Common myeloid progenitor, CD34-positive (primary cell): ENCODE measurements at regions not wholly inside any gene's neighbourhood (a gene's known extent, or its start where the extent isn't known, plus 50 kb on each side); places are given as distances from the start of the nearest gene placed in this dataset.
"Not testable (repeated sequence)": the region's sequence is repeated elsewhere in the genome, so short reads cannot be mapped to it uniquely, and the experiment has no call there.

ENCODE experiments used
- CTCF ChIA-PET: fragments of 350-600 bp; sonication (Branson Sonifier 250); formaldehyde crosslinking; loops from one replicate; lab custom pipeline; 2021; ENCODE audit warnings: antibody characterized with exemption; lab: Charles Lee
- POLR2A ChIA-PET: fragments of 350-600 bp; sonication (Branson Sonifier 250); formaldehyde crosslinking; loops from one replicate; lab custom pipeline; 2021; ENCODE audit warnings: antibody characterized with exemption; lab: Charles Lee
- DNase-seq, 3 donors: peaks; one replicate each; pipeline versions ENCODE4 v3.0.0 to v3.0.0-alpha.2; 2013
- H3K27ac ChIP-seq, 2 experiments: 1 replicate in 1 of 2; 2 replicates in 1 of 2; pipeline ENCODE4 v1.7.0; 2013; ENCODE audit warnings: inconsistent platforms in 2 of 2, low read length in 2 of 2, mild to moderate bottlenecking in 2 of 2, low read depth in 1 of 2, moderate library complexity in 1 of 2; ENCODE audit not compliant: severe bottlenecking in 2 of 2, insufficient read depth in 1 of 2, poor library complexity in 1 of 2
- H3K27me3 ChIP-seq, 5 experiments: replicated peaks in 2 of 5; 1 replicate in 3 of 5; 2 replicates in 2 of 5; pipeline versions ENCODE4 v1.6.1 to v1.7.0; 2013; ENCODE audit warnings: low read length in 4 of 5, mild to moderate bottlenecking in 2 of 5, moderate library complexity in 2 of 5, inconsistent platforms in 1 of 5; ENCODE audit not compliant: insufficient read depth in 5 of 5, control insufficient read depth in 4 of 5
- H3K36me3 ChIP-seq, 4 experiments: 1 replicate in 2 of 4; 2 replicates in 2 of 4; pipeline versions ENCODE4 v1.6.1 to v1.7.0; 2013; ENCODE audit warnings: low read length in 3 of 4, control low read depth in 1 of 4, mild to moderate bottlenecking in 1 of 4; ENCODE audit not compliant: control insufficient read depth in 4 of 4, insufficient read depth in 4 of 4
- H3K4me1 ChIP-seq, 4 experiments: 1 replicate in 3 of 4; 2 replicates in 1 of 4; pipeline versions ENCODE4 v1.6.1 to v1.7.1; 2013; ENCODE audit warnings: low read length in 3 of 4, mild to moderate bottlenecking in 3 of 4, control low read depth in 1 of 4, inconsistent platforms in 1 of 4, moderate library complexity in 1 of 4; ENCODE audit not compliant: control insufficient read depth in 4 of 4, insufficient read depth in 4 of 4; ENCODE audit errors: control extremely low read depth in 1 of 4
- H3K4me3 ChIP-seq, 7 experiments: 1 replicate in 4 of 7; 2 replicates in 3 of 7; pipeline versions ENCODE4 v1.5.1 to v1.7.0; 2013; ENCODE audit warnings: mild to moderate bottlenecking in 7 of 7, low read length in 6 of 7, moderate library complexity in 6 of 7, inconsistent platforms in 2 of 7, low read depth in 2 of 7, control low read depth in 1 of 7; ENCODE audit not compliant: insufficient read depth in 4 of 7, control insufficient read depth in 1 of 7; ENCODE audit errors: extremely low read depth in 1 of 7
- H3K9me3 ChIP-seq, 5 experiments: 1 replicate in 4 of 5; 2 replicates in 1 of 5; pipeline versions ENCODE4 v1.6.1 to v1.7.1; 2013; ENCODE audit warnings: low read length in 4 of 5, mild to moderate bottlenecking in 2 of 5, inconsistent platforms in 1 of 5, low read depth in 1 of 5, moderate library complexity in 1 of 5; ENCODE audit not compliant: control insufficient read depth in 4 of 5, insufficient read depth in 2 of 5; ENCODE audit errors: control extremely low read depth in 1 of 5
- WGBS: methylation state at CpG from one replicate; pipeline ENCODE4 v1.1.5; 2013; ENCODE audit not compliant: insufficient coverage; 5-methylcytosine and 5-hydroxymethylcytosine counted together

- POLR2A ChIA-PET = no interaction called here
- H3K27ac ChIP-seq = no peak overlapping the region
- WGBS = 92% methylated on average over 3 of the region's 3 CpGs
Observed at GRCh38 chr6:131443014-131443413, 130.0 kb upstream of the ARG1 start.

DNA sequence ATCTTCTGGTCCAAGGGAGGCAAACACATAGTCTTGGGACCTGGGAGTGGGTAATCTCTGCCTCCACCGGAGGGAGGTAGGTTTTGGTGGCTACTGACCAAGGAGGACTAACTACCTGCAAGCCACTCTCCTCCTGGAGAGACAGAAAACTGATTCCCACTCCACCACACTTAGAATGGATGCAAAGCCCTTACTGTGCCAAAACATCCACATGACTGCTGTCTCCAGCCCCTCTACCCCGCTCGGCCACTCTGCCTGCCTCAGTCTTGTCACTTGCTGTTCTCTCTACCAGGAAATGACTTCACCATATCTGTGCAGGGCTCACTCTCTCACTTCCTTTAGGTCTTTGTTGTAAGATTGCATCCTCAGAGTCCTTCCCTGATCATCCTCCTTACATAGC, 129.5 kb upstream of the ARG1 start:
- H3K4me3 ChIP-seq = no peak overlapping the region
- no peaks in the 10 kb centered on the region for H3K4me1 ChIP-seq
- H3K27ac ChIP-seq = no peak overlapping the region
- DNase-seq = no peak
- ChIA-PET POLR2A (no interaction called here), CTCF (no interaction called here)
- H3K36me3 ChIP-seq = no peaks in the 10 kb centered on the region
- H3K9me3 ChIP-seq = no peaks in the 10 kb centered on the region
- 100% methylated on average over 2 of the region's 3 CpGs for WGBS
- H3K27me3 ChIP-seq = no peaks in the 10 kb centered on the region

More at GRCh38 chr6:131443014-131443413, 130.0 kb upstream of the ARG1 start:
- no peak overlapping the region for H3K4me3 ChIP-seq
- H3K9me3 ChIP-seq = no peaks in the 10 kb centered on the region
- no peak for DNase-seq
- H3K36me3 ChIP-seq = no peaks in the 10 kb centered on the region
- H3K4me1 ChIP-seq = no peaks in the 10 kb centered on the region
- CTCF ChIA-PET = no interaction called here
- no peaks in the 10 kb centered on the region for H3K27me3 ChIP-seq

DNA sequence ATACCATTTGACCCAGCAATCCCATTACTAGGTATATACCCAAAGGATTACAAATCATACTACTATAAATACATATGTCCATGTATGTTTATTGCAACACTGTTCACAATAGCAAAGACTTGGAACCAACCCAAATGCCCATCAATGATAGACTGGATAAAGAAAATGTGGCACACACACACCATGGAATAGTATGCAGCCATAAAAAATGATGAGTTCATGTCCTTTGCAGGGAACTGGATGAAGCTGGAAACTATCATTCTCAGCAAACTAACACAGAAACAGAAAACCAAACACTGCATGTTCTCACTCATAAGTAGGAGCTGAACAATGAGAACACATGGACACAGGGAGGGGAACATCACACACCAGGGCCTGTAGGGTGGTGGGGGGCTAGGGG, 127.7 kb upstream of the ARG1 start:
- POLR2A ChIA-PET, H3K27ac ChIP-seq, CTCF ChIA-PET, H3K36me3 ChIP-seq, DNase-seq, H3K4me3 ChIP-seq, H3K4me1 ChIP-seq, H3K27me3 ChIP-seq, H3K9me3 ChIP-seq: not testable (repeated sequence)

GRCh38 chr6:131450861-131451260, 122.2 kb upstream of the ARG1 start:
- H3K4me3 ChIP-seq = no peak overlapping the region
- no peaks in the 10 kb centered on the region for H3K27me3 ChIP-seq
- DNase-seq = no peak
- no peaks in the 10 kb centered on the region for H3K4me1 ChIP-seq
- no peaks in the 10 kb centered on the region for H3K9me3 ChIP-seq
- ChIA-PET CTCF (no interaction called here), POLR2A (no interaction called here)
- H3K27ac ChIP-seq = no peak overlapping the region
- H3K36me3 ChIP-seq = no peaks in the 10 kb centered on the region
- WGBS = 100% methylated on average over 2 of the region's 4 CpGs

GRCh38 chr6:131451321-131452144, 121.5 kb upstream of the ARG1 start:
- WGBS = 100% methylated on average over 3 of the region's 4 CpGs
- Histone ChIP-seq H3K4me3 (no peak overlapping the region), H3K36me3 (no peaks in the 10 kb centered on the region), H3K27me3 (no peaks in the 10 kb centered on the region), H3K9me3 (no peaks in the 10 kb centered on the region), H3K4me1 (no peaks in the 10 kb centered on the region), H3K27ac (no peak overlapping the region)
- no peak for DNase-seq
- POLR2A ChIA-PET = no interaction called here
- CTCF ChIA-PET = interaction anchor here (1.0 kb wide), 1 partner anchor 11 kb away, joined by 3 read pairs; no protein-coding TSS in a partner anchor

DNA sequence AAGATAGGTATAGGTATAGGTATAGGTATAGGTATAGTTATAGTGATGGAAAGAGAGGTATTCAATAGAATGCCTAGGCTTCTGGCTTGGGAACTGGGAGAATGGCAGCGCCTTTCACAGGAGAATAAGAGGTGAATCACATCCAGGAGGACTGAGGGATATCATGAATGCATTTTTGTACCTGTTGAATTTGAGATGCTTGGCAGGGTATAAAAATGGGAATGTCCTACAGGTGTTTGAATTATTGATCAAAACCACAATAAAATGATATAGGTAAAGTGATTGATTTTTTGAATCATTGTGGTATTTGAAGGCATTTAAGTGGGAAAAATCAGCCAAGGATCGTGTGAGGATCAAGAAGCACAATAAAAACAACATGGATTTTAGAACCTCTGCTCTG, 119.2 kb upstream of the ARG1 start:
- ChIA-PET POLR2A (no interaction called here), CTCF (interaction anchor here (1.5 kb wide), 1 partner anchor 16 kb away, joined by 3 read pairs; no protein-coding TSS in a partner anchor)
- Histone ChIP-seq H3K9me3 (no peaks in the 10 kb centered on the region), H3K4me1 (no peaks in the 10 kb centered on the region), H3K4me3 (no peak overlapping the region), H3K27me3 (no peaks in the 10 kb centered on the region), H3K27ac (no peak overlapping the region), H3K36me3 (no peaks in the 10 kb centered on the region)
- DNase-seq = no peak
- 72% methylated on average over 2 of the region's 2 CpGs for WGBS

DNA sequence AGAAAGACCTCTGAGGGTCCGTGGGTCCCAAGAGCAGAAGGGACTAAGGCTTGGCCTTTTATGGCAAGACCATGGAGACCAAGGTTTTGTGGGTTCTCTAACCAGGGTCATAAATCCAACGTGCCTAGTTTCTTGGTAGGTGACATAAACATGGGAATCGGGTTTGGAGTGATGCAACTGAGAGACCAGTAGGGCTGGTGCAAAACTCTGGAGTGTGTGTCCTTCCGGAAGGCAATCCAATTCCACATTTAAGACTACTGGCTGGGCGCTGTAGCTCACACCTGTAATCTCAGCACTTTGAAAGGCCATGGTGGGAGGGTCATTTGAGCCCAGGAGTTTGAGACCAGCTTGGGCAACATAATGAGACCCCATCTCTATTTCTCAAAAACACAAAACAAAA, 116.5 kb upstream of the ARG1 start:
- H3K27ac ChIP-seq = no peak overlapping the region
- ChIA-PET CTCF (interaction anchor here (1.7 kb wide), 1 partner anchor 258 kb away, joined by 4 read pairs; no protein-coding TSS in a partner anchor), POLR2A (no interaction called here)
- no peaks in the 10 kb centered on the region for H3K27me3 ChIP-seq
- no peak for DNase-seq
- H3K4me3 ChIP-seq = no peak overlapping the region
- no peaks in the 10 kb centered on the region for H3K9me3 ChIP-seq
- no peaks in the 10 kb centered on the region for H3K36me3 ChIP-seq
- WGBS = 88% methylated on average over 4 of the region's 5 CpGs
- peaks cover 0 to 1% (median 0%) of the 10 kb centered on the region in 4 experiments for H3K4me1 ChIP-seq
